ENCODE measurements at regions not wholly inside any gene's neighbourhood (a gene's known extent, or its start where the extent isn't known, plus 50 kb on each side); places are given as distances from the start of the nearest gene placed in this dataset.

DNA sequence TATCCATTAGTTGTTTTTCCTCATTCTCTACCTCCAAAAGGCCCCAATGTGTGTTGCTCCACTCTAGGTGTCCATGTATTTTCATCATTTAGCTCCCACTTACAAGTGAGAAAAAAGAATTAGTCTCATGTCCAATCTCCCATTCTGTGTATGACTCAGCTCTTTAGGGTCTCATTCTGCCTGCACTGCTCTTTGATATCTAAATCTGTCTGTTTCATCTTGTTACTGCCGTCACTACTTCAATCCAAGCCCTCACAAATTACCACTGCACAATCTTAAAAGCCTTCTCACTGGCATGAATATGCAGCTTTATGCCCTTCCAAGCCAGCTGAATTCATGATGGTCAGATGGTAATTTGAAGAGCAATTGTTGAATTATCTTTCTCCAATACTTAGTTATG lies 480.5 kb downstream of the TRIB2 start:
- TF ChIP-seq TCF12 (IDR thresholded peaks at IDR 0.05; ENCODE audit: low read depth), result no peak
- no peak for TF ChIP-seq ZBTB7A (IDR thresholded peaks at IDR 0.05; ENCODE audit: low read depth)
- TF ChIP-seq, protein P1, sequence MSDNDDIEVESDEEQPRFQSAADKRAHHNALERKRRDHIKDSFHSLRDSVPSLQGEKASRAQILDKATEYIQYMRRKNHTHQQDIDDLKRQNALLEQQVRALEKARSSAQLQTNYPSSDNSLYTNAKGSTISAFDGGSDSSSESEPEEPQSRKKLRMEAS (IDR thresholded peaks at IDR 0.05), result no peak
- TF ChIP-seq, protein P2, sequence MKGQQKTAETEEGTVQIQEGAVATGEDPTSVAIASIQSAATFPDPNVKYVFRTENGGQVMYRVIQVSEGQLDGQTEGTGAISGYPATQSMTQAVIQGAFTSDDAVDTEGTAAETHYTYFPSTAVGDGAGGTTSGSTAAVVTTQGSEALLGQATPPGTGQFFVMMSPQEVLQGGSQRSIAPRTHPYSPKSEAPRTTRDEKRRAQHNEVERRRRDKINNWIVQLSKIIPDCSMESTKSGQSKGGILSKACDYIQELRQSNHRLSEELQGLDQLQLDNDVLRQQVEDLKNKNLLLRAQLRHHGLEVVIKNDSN (IDR thresholded peaks at IDR 0.05), result no peak
- no peak for TF ChIP-seq TEAD4 (IDR thresholded peaks at IDR 0.05)
- no peak for TF ChIP-seq TAF1 (IDR thresholded peaks at IDR 0.05; ENCODE audit: low read depth)
- TF ChIP-seq EGR1 (IDR thresholded peaks at IDR 0.05), result no peak
- TF ChIP-seq CREB1 (IDR thresholded peaks at IDR 0.05; ENCODE audit: low read depth), result no peak
- TF ChIP-seq RAD21 (IDR thresholded peaks at IDR 0.05; ENCODE audit: low read depth), result no peak
- TF ChIP-seq CEBPB (IDR thresholded peaks at IDR 0.05), result no peak
- TF ChIP-seq YY1 (IDR thresholded peaks at IDR 0.05; ENCODE audit: low read depth), result no peak

DNA sequence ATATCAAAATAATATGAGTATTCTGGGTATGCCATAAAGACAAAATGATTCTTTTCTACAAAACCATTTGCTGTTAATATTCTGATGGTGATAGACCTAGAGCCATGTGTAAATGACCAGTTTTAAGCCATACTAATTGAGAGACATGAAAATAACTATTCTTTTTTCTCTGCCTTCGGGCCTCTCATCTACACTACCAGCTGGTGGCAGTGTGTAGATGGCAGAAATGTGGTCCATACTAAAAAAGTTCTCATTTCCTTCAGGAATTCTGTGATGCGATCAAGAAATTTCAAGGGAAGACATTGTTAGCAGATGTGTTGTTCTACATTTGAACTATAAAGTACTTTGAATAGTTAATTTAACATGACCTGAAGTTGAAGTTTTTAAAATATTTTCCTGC lies 485.2 kb downstream of the TRIB2 start:
- TF ChIP-seq TEAD4 (IDR thresholded peaks at IDR 0.05) (no peak), TCF12 (IDR thresholded peaks at IDR 0.05; ENCODE audit: low read depth) (no peak), TAF1 (IDR thresholded peaks at IDR 0.05; ENCODE audit: low read depth) (no peak), EP300 (IDR thresholded peaks at IDR 0.05; ENCODE audit: borderline replicate concordance) (no peak), ZBTB7A (IDR thresholded peaks at IDR 0.05; ENCODE audit: low read depth) (no peak), CREB1 (IDR thresholded peaks at IDR 0.05; ENCODE audit: low read depth) (no peak), FOXM1 (IDR thresholded peaks at IDR 0.05; ENCODE audit: borderline replicate concordance, low read depth) (no peak), NFIC (IDR thresholded peaks at IDR 0.05) (no peak), RAD21 (IDR thresholded peaks at IDR 0.05; ENCODE audit: low read depth) (no peak), YY1 (IDR thresholded peaks at IDR 0.05; ENCODE audit: low read depth) (no peak), EGR1 (IDR thresholded peaks at IDR 0.05) (no peak), CEBPB (IDR thresholded peaks at IDR 0.05) (no peak)
- TF ChIP-seq, protein P2 (IDR thresholded peaks at IDR 0.05), result no peak
- TF ChIP-seq, protein P3, sequence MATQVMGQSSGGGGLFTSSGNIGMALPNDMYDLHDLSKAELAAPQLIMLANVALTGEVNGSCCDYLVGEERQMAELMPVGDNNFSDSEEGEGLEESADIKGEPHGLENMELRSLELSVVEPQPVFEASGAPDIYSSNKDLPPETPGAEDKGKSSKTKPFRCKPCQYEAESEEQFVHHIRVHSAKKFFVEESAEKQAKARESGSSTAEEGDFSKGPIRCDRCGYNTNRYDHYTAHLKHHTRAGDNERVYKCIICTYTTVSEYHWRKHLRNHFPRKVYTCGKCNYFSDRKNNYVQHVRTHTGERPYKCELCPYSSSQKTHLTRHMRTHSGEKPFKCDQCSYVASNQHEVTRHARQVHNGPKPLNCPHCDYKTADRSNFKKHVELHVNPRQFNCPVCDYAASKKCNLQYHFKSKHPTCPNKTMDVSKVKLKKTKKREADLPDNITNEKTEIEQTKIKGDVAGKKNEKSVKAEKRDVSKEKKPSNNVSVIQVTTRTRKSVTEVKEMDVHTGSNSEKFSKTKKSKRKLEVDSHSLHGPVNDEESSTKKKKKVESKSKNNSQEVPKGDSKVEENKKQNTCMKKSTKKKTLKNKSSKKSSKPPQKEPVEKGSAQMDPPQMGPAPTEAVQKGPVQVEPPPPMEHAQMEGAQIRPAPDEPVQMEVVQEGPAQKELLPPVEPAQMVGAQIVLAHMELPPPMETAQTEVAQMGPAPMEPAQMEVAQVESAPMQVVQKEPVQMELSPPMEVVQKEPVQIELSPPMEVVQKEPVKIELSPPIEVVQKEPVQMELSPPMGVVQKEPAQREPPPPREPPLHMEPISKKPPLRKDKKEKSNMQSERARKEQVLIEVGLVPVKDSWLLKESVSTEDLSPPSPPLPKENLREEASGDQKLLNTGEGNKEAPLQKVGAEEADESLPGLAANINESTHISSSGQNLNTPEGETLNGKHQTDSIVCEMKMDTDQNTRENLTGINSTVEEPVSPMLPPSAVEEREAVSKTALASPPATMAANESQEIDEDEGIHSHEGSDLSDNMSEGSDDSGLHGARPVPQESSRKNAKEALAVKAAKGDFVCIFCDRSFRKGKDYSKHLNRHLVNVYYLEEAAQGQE (IDR thresholded peaks at IDR 0.05; ENCODE audit: low read depth), result no peak
- TF ChIP-seq, protein P1 (IDR thresholded peaks at IDR 0.05), result no peak

DNA sequence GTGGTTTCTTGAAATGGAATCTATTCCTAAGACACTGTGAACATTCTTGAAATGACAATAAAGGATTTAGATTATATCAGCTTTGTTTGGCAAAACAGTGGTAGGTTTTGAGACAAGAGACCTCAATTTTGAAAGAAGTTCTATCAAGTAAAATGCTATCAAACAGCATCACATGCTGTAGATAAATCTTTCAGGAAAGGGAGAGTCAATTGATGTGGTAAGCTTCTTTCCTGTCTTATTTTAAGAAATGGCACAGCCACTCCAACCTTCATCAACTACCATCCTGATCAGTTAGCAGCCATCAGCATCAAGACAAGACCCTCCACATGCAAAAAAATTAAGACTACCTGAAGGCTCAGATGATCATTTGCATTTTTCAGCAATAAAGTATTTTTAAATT lies 495.4 kb downstream of the TRIB2 start:
- no peak for TF ChIP-seq RAD21 (IDR thresholded peaks at IDR 0.05; ENCODE audit: low read depth)
- no peak for TF ChIP-seq EP300 (IDR thresholded peaks at IDR 0.05; ENCODE audit: borderline replicate concordance)
- TF ChIP-seq, protein P3 (IDR thresholded peaks at IDR 0.05; ENCODE audit: low read depth), result no peak
- TF ChIP-seq, protein P2 (IDR thresholded peaks at IDR 0.05), result no peak
- TF ChIP-seq EGR1 (IDR thresholded peaks at IDR 0.05), result no peak
- no peak for TF ChIP-seq YY1 (IDR thresholded peaks at IDR 0.05; ENCODE audit: low read depth)
- no peak for TF ChIP-seq TAF1 (IDR thresholded peaks at IDR 0.05; ENCODE audit: low read depth)
- no peak for TF ChIP-seq ZBTB7A (IDR thresholded peaks at IDR 0.05; ENCODE audit: low read depth)
- no peak for TF ChIP-seq FOXM1 (IDR thresholded peaks at IDR 0.05; ENCODE audit: borderline replicate concordance, low read depth)
- TF ChIP-seq TCF12 (IDR thresholded peaks at IDR 0.05; ENCODE audit: low read depth), result no peak
- TF ChIP-seq CREB1 (IDR thresholded peaks at IDR 0.05; ENCODE audit: low read depth), result no peak
- TF ChIP-seq NFIC (IDR thresholded peaks at IDR 0.05), result no peak

DNA sequence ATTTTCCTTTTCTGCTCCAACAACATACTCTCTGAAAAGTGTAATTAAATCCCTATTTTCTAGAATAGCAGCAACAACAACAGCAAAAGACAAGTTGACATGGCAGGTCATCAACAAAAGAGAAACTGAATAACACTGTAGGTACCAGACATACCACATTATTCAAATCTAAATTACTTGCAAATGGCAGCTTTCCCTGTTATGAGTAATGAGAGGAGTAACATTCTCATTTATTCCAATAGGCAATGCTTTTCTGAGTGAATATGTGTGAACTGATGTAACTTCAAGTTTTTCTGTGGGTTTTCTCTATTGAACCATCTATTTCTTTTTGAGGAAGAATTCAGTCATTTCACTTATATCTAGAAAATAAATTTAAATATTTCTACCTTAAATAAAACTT lies 501.5 kb downstream of the TRIB2 start:
- TF ChIP-seq RAD21 (IDR thresholded peaks at IDR 0.05; ENCODE audit: low read depth) (no peak), CEBPB (IDR thresholded peaks at IDR 0.05) (no peak), TAF1 (IDR thresholded peaks at IDR 0.05; ENCODE audit: low read depth) (no peak), YY1 (IDR thresholded peaks at IDR 0.05; ENCODE audit: low read depth) (no peak), TCF12 (IDR thresholded peaks at IDR 0.05; ENCODE audit: low read depth) (no peak), EGR1 (IDR thresholded peaks at IDR 0.05) (no peak), NFIC (IDR thresholded peaks at IDR 0.05) (no peak), TEAD4 (IDR thresholded peaks at IDR 0.05) (no peak), CREB1 (IDR thresholded peaks at IDR 0.05; ENCODE audit: low read depth) (no peak), EP300 (IDR thresholded peaks at IDR 0.05; ENCODE audit: borderline replicate concordance) (no peak), FOXM1 (IDR thresholded peaks at IDR 0.05; ENCODE audit: borderline replicate concordance, low read depth) (no peak), ZBTB7A (IDR thresholded peaks at IDR 0.05; ENCODE audit: low read depth) (no peak)
- TF ChIP-seq, protein P2 (IDR thresholded peaks at IDR 0.05), result no peak
- TF ChIP-seq, protein P1 (IDR thresholded peaks at IDR 0.05), result no peak
- TF ChIP-seq, protein P3 (IDR thresholded peaks at IDR 0.05; ENCODE audit: low read depth), result no peak

All from Ishikawa (cell line).